Lower leg skin (tissue), 3 donors: ENCODE measurements at regions not wholly inside any gene's neighbourhood (a gene's known extent, or its start where the extent isn't known, plus 50 kb on each side); places are given as distances from the start of the nearest gene placed in this dataset.

ENCODE experiments used
- CTCF ChIP-seq, 3 donors: fragments of 450-650 bp; IDR thresholded peaks; one replicate each; pipeline ENCODE4 v1.5.1; 2016; ENCODE audit warnings: antibody characterized with exemption in 3 of 3, mild to moderate bottlenecking in 3 of 3, moderate library complexity in 2 of 3
- POLR2A ChIP-seq, 2 donors: fragments of 450-650 bp; IDR thresholded peaks; one replicate each; pipeline ENCODE4 v1.6.1; 2016 to 2017; ENCODE audit warnings: antibody characterized with exemption in 2 of 2, mild to moderate bottlenecking in 1 of 2, moderate library complexity in 1 of 2

DNA sequence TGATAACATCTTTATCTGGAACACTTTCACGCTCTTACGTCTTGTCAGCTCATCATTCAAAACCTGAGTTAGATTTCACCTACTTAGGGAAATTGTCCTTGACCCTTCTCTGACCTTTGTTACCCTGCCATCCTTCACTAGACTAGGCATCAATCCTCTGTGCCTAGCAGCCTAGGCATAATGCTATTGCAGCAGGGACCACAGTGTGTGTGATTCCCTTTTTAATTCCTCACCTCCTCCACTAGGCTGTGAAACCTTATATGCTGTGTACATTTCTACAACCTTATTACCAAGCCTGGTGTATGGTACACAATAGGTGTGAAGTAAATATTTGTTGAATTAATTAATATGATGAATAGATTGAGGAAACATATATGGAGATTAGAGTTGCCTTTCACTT lies 66.7 kb upstream of the DEFB112 start:
- TF ChIP-seq CTCF (IDR thresholded peaks at IDR 0.05) = no peak
- TF ChIP-seq POLR2A (IDR thresholded peaks at IDR 0.05) = no peak
